HG03469 (cell line): ENCODE measurements at regions not wholly inside any gene's neighbourhood (a gene's known extent, or its start where the extent isn't known, plus 50 kb on each side); places are given as distances from the start of the nearest gene placed in this dataset.

ENCODE experiments used
- ATAC-seq: cut with Tn5 transposase; IDR thresholded peaks from one replicate; pipeline ENCODE4 v1.9.1; 2021; ENCODE audit warnings: mild to moderate bottlenecking, moderate library complexity, moderate number of reproducible peaks; ENCODE audit not compliant: unreplicated experiment

GRCh38 chr4:165765053-165765452 lies 108.0 kb upstream of the TLL1 start:
- ATAC-seq, result no peak

DNA sequence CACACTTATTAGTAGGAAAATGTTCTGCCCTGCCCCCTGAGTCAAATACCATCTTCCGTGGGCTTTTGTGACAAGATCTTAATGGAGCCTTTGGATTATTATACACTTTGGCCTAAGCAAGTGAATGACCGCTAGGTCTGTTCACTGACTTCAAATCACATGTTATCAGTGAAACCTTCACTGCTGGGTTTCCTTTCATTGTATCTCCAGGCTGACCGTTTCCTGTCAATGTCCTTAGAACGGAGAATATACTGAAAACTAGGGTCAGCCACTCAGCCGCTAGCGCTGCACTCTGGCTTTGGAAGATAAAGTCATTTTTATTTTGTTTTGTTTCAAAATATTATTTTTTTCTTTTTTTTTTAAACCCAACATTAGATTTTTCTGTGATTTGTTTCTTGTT lies 107.0 kb upstream of the TLL1 start:
- ATAC-seq, result no peak

DNA sequence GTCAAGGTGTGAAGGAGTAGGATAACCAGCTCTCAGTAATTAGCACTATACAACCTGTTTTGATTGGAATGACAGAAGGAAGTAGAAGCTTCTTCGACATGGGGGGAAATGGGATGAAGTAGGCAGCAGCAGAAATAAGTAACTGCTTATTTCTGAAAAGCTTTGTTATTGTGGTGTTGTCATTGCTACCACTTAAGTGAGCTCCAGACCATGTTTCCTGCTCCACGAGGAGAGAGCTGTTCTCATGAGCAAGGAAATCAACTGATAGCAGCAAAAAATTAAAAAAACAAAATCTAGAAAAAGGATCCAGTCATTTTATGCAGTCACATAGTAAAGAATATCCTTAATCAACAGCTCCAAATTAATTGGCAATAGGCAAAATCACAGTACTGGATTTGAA lies 106.1 kb upstream of the TLL1 start:
- ATAC-seq, result no peak

GRCh38 chr4:165767671-165768070 lies 105.4 kb upstream of the TLL1 start:
- no peak for ATAC-seq

GRCh38 chr4:165768281-165768680 lies 104.8 kb upstream of the TLL1 start:
- ATAC-seq, result no peak

DNA sequence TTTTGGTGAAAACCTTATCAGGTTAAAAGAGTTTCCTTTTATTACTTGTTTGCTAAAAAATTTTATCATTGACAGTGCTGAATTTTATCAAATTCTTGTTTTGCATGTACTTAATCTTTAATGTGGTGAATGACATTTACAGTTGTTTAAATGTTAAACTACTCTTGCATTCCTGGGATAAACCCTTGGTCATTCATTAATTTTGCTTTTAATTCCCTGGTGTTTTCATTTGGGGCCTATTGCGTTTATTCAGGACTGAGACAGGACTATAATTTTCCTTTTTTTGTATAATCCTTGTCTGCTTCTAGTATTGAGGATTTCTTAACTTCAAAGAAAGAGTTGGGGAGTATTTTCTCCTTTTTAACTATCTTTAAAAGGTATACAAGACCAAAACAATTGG lies 98.7 kb upstream of the TLL1 start:
- no peak for ATAC-seq

GRCh38 chr4:165779950-165780670 lies 92.9 kb upstream of the TLL1 start:
- ATAC-seq, result no peak

GRCh38 chr4:165780735-165781134 lies 92.3 kb upstream of the TLL1 start:
- ATAC-seq, result no peak

GRCh38 chr4:165782623-165783022 lies 90.4 kb upstream of the TLL1 start:
- ATAC-seq, result no peak

DNA sequence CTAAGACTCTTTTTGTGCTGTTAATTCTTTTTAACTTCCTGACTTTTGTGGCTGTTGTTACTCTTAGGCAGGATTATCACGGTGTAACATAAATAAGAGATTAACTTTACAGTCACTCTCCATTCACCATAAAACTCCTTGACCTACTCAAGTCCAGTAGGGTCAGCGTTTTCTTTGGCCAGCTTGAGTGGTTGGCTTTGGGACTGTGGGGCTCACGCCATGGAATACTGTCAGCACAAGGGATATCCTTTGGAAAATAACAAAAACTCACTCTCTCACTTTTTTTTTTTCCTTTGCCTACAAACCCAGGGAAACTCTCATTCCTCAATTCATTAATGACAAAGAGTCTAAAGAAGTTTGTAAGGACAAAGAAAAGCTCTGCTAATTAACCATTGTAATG lies 89.4 kb upstream of the TLL1 start:
- ATAC-seq, result no peak

DNA sequence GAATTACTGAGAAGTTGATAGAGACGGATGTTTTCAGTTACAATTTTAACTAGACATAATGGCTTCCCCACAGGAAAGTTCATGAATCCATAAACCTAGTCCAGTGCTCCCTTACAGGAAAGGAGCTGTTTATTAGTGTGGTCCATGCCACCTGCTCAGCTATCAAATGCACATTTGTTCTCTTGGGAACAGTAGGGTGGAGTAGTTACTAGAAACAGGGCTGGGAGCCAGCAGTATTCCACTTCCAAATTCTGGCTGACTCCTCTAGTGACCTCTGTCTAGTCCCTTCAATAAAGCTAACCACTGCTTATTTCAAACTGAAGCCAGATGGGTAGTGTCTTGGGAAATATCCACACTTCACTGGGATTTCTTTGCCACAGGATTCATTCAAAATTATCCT lies 88.4 kb upstream of the TLL1 start:
- no peak for ATAC-seq

- ATAC-seq, result no peak
These were observed 87.7 kb upstream of the TLL1 start for GRCh38 chr4:165785337-165785736.

DNA sequence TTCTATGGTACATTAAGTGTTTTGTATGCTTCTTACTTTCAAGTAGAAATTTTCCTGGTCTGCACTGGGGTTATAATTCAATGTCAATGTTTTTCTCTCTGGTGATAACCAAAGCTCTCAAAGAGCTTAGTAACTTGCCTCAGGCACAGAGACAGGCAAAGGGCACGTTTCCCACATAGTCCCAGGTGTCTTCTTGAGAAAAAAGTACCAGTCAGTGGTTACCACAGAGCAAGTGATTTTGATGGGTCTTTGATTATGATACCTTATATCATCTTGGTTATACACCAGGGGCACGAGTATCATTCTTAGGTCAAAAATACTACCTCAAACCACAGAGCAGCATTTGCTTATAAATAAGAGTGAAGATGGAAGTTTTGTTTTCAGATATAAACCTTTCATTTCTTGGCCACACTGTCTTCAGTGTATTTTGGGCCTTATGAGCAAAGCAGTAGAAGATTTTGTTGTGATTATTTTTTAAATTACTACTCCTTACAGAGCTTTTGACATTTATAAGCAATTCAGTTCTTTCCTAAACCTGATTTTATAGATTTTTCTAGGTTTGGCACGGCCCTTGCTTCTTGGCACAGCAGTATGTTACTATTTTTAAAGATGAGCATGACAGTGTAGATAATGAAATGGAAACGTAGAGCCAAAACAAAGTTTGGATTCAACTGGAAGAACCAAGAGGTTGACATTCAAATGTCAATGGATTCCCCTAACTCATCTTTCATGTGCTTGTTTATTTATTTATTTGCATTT lies 85.3 kb upstream of the TLL1 start:
- ATAC-seq, result no peak

GRCh38 chr4:165788686-165789463 lies 84.2 kb upstream of the TLL1 start:
- no peak for ATAC-seq

DNA sequence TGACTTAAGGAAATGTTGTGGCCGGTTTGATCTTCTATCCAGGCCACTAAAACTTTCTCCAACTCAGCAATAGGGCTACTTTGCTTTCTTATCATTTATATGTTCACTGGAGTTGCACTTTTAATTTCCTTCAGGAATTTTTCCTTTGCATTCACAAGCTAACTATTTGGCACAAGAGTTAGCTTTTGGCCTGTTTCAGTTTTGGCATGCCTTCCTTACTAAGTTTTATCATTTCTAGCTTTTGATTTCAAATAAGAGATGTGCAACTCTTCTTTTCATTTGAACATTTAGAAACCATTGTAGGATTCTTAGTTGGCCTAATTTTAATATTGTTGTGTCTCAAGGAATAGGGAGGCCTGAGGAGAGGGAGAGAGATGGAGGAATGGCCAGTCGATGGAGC lies 79.8 kb upstream of the TLL1 start:
- no peak for ATAC-seq

DNA sequence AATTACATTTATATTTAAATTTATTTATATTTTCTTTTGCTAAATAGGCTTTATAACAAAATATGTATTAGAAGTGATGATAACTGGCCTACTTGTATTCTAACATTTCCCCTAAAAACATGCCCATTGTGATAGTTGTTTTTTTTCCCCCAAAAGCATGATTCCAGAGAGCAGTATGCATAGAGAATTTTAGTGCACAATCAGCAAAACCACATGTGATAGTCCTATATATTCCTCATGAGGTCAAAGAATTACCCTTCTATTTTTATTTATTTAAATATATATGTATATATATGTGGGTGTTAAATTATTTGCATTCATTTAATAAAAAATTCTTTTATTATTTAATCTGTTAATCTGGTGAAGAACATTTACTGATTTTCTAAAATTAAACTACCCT lies 78.2 kb upstream of the TLL1 start:
- ATAC-seq, result no peak

- ATAC-seq, result no peak
These were observed 73.6 kb upstream of the TLL1 start for GRCh38 chr4:165799384-165799815.

- ATAC-seq, result no peak
These were observed 70.6 kb upstream of the TLL1 start for GRCh38 chr4:165802452-165802851.

GRCh38 chr4:165803005-165803404 lies 70.0 kb upstream of the TLL1 start:
- ATAC-seq, result no peak

GRCh38 chr4:165805406-165805805 lies 67.6 kb upstream of the TLL1 start:
- ATAC-seq, result no peak

DNA sequence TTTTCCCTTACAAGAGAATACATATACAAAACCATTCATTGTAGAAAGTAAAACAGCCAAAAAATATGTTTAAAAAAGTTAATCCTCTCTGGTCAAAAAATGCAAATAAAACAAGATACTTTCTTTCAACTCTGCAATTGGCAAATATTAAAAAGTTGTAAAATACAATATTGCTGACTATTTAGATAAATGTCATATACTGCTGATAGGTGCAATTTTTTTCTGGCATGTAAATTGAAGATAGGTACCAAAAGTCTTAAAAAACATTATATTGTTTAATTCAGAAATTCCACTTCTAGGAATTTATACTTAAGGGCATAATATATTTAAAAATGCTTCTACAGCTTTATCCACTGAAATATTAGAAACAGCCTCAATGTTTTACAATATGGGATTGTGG lies 66.4 kb upstream of the TLL1 start:
- no peak for ATAC-seq

DNA sequence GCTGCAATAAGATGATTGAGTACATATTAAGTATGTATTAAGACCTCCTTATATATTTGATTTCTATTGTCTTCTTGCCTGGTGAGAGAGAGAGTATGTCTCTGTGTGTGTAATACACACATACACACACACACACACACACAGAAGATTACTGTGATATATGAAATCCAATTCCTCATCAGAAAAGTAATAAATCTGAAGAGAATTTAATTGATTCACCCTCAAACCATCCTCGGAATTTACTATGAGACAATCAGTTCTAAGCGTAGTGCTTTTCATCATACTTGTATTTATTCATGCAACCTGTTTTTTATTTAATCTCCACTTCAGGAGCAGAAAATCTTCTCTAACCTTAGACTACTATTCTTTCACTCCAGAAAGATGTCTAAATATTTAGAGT lies 62.3 kb upstream of the TLL1 start:
- no peak for ATAC-seq
